ENCODE measurements at regions not wholly inside any gene's neighbourhood (a gene's known extent, or its start where the extent isn't known, plus 50 kb on each side); places are given as distances from the start of the nearest gene placed in this dataset.

- H3K36me3 ChIP-seq (ENCODE audit: control insufficient read depth in 2 of 3, insufficient read depth in 3 of 3, low read length in 3 of 3), result no peaks in the 10 kb centered on the region
- FAIRE-seq (no peak), DNase-seq (no peak)
- no peak for TF ChIP-seq CTCF (IDR thresholded peaks at IDR 0.05; ENCODE audit: borderline replicate concordance, extremely low read depth, insufficient read depth)
- no peak overlapping the region for H3K4me3 ChIP-seq (ENCODE audit: low read length in 3 of 3)
- no peak overlapping the region for H3K9ac ChIP-seq (ENCODE audit: low read length in 3 of 3)
- H3K9me3 ChIP-seq (ENCODE audit: control insufficient read depth in 2 of 3, insufficient read depth in 1 of 3, low read length in 3 of 3), result peaks cover 0 to 4% (median 0%) of the 10 kb centered on the region in 3 donors
- H3K27ac ChIP-seq (ENCODE audit: low read depth in 2 of 2, low read length in 2 of 2), result no peak overlapping the region
- no peaks in the 10 kb centered on the region for H3K27me3 ChIP-seq (ENCODE audit: control insufficient read depth, insufficient read depth, low read length)
- intact Hi-C loops (cut with DNase I), result no loop called here
- peaks cover 0 to 5% (median 0%) of the 10 kb centered on the region in 3 donors for H3K4me1 ChIP-seq (ENCODE audit: control insufficient read depth in 2 of 3, insufficient read depth in 2 of 3, low read depth in 1 of 3, low read length in 3 of 3)
Observed at GRCh38 chr5:74094782-74095108, 468.7 kb downstream of the ARHGEF28 start.

GRCh38 chr5:74094096-74094781 lies 468.2 kb downstream of the ARHGEF28 start:
- no peak for TF ChIP-seq CTCF (IDR thresholded peaks at IDR 0.05; ENCODE audit: borderline replicate concordance, extremely low read depth, insufficient read depth)
- no peaks in the 10 kb centered on the region for H3K36me3 ChIP-seq (ENCODE audit: control insufficient read depth in 2 of 3, insufficient read depth in 3 of 3, low read length in 3 of 3)
- H3K27me3 ChIP-seq (ENCODE audit: control insufficient read depth, insufficient read depth, low read length), result no peaks in the 10 kb centered on the region
- no peaks in the 10 kb centered on the region for H3K9me3 ChIP-seq (ENCODE audit: control insufficient read depth in 2 of 3, insufficient read depth in 1 of 3, low read length in 3 of 3)
- H3K4me3 ChIP-seq (ENCODE audit: low read length in 3 of 3), result no peak overlapping the region
- intact Hi-C loops (cut with DNase I), result no loop called here
- peaks cover 0 to 3% (median 0%) of the 10 kb centered on the region in 3 donors for H3K4me1 ChIP-seq (ENCODE audit: control insufficient read depth in 2 of 3, insufficient read depth in 2 of 3, low read depth in 1 of 3, low read length in 3 of 3)
- no peak overlapping the region for H3K27ac ChIP-seq (ENCODE audit: low read depth in 2 of 2, low read length in 2 of 2)
- FAIRE-seq (no peak), DNase-seq (peak in 1 of 5 donors; percentile 50)
- no peak overlapping the region for H3K9ac ChIP-seq (ENCODE audit: low read length in 3 of 3)

- Histone ChIP-seq H3K9ac (ENCODE audit: low read length in 3 of 3) (no peak overlapping the region), H3K9me3 (ENCODE audit: control insufficient read depth in 2 of 3, insufficient read depth in 1 of 3, low read length in 3 of 3) (no peaks in the 10 kb centered on the region), H3K27me3 (ENCODE audit: control insufficient read depth, insufficient read depth, low read length) (no peaks in the 10 kb centered on the region), H3K36me3 (ENCODE audit: control insufficient read depth in 2 of 3, insufficient read depth in 3 of 3, low read length in 3 of 3) (no peaks in the 10 kb centered on the region), H3K4me3 (ENCODE audit: low read length in 3 of 3) (no peak overlapping the region), H3K27ac (ENCODE audit: low read depth in 2 of 2, low read length in 2 of 2) (no peak overlapping the region), H3K4me1 (ENCODE audit: control insufficient read depth in 2 of 3, insufficient read depth in 2 of 3, low read depth in 1 of 3, low read length in 3 of 3) (peaks cover 0 to 2% (median 0%) of the 10 kb centered on the region in 3 donors)
- intact Hi-C loops (cut with DNase I), result no loop called here
- no peak for TF ChIP-seq CTCF (IDR thresholded peaks at IDR 0.05; ENCODE audit: borderline replicate concordance, extremely low read depth, insufficient read depth)
- DNase-seq (peak in 1 of 5 donors; percentile 71), FAIRE-seq (no peak)
Observed at GRCh38 chr5:74093561-74093960, 467.6 kb downstream of the ARHGEF28 start.

GRCh38 chr5:74092766-74093165 lies 466.8 kb downstream of the ARHGEF28 start:
- no peaks in the 10 kb centered on the region for H3K9me3 ChIP-seq (ENCODE audit: control insufficient read depth in 2 of 3, insufficient read depth in 1 of 3, low read length in 3 of 3)
- TF ChIP-seq CTCF (IDR thresholded peaks at IDR 0.05; ENCODE audit: borderline replicate concordance, extremely low read depth, insufficient read depth), result no peak
- no peaks in the 10 kb centered on the region for H3K27me3 ChIP-seq (ENCODE audit: control insufficient read depth, insufficient read depth, low read length)
- intact Hi-C loops (cut with DNase I), result no loop called here
- no peaks in the 10 kb centered on the region for H3K4me1 ChIP-seq (ENCODE audit: control insufficient read depth in 2 of 3, insufficient read depth in 2 of 3, low read depth in 1 of 3, low read length in 3 of 3)
- no peak overlapping the region for H3K4me3 ChIP-seq (ENCODE audit: low read length in 3 of 3)
- H3K27ac ChIP-seq (ENCODE audit: low read depth in 2 of 2, low read length in 2 of 2), result no peak overlapping the region
- no peak overlapping the region for H3K9ac ChIP-seq (ENCODE audit: low read length in 3 of 3)
- no peaks in the 10 kb centered on the region for H3K36me3 ChIP-seq (ENCODE audit: control insufficient read depth in 2 of 3, insufficient read depth in 3 of 3, low read length in 3 of 3)
- no peak for DNase-seq
- no peak for FAIRE-seq

Data from kidney (tissue), 13 donors.